Limb (tissue), 2 donors: ENCODE measurements at regions not wholly inside any gene's neighbourhood (a gene's known extent, or its start where the extent isn't known, plus 50 kb on each side); places are given as distances from the start of the nearest gene placed in this dataset.
"Not testable (repeated sequence)": the region's sequence is repeated elsewhere in the genome, so short reads cannot be mapped to it uniquely, and the experiment has no call there.

Experiments used
- DNase-seq, 2 donors: peaks; one replicate each; pipeline ENCODE4 v3.0.0-alpha.2; 2016; ENCODE audit errors: extremely low spot score in 2 of 2

DNA sequence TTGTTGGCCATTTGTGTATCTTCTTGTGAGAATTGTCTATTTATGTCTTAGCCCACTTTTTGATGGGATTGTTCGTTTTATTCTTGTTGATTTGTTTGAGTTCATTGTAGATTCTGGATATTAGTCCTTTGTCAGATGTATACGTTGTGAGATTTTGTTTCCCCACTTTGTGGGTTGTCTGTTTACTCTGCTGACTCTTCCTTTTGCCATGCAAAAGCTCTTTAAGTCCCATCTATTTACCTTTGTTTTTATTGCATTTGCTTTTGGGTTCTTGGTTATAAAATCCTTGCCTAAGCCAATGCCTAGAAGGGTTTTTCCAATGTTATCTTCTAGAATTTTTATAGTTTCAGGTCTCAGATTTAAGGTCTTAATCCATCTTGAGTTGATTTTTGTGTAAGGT lies 193.1 kb upstream of the STAC start:
- not testable (repeated sequence) for DNase-seq

GRCh38 chr3:36192901-36193300 lies 187.4 kb upstream of the STAC start:
- no peak for DNase-seq

DNA sequence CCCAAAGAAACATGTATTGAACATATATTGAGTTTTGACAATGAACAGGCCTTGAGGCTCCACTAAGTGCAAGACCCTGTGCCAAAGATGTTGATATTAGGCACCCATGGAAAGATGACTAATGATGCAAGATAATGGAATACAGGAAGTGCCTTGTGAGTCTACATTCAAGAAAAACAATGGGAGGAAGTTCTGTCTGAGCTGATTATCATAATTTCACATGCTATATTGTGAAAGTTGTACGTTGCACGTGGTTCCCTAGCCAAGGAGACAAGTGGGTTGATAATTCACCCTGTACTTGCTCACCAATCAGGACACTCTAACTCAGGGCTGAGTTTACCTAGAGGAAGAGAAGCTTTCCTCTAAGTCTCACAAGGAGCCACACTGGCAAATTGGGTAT lies 186.9 kb upstream of the STAC start:
- DNase-seq: no peak

DNA sequence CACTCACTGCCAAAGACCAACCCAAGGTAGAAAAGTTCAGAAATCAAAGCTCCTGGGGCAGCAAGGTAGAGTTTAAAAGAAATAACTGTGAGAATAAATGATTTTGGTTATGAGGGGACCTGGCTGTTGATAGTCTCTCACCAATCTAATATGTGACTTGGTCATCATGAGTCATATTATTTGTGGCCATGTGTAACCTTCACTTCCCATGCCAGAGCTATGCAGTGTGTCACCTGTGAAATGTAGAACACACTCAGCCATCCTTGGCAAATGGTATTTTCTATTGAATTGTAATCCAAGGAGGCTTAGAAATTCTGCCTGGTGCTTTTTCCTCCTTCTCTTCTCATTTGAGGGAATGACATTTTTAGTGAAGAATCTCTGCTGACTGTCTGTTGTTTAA lies 184.2 kb upstream of the STAC start:
- no peak for DNase-seq

DNA sequence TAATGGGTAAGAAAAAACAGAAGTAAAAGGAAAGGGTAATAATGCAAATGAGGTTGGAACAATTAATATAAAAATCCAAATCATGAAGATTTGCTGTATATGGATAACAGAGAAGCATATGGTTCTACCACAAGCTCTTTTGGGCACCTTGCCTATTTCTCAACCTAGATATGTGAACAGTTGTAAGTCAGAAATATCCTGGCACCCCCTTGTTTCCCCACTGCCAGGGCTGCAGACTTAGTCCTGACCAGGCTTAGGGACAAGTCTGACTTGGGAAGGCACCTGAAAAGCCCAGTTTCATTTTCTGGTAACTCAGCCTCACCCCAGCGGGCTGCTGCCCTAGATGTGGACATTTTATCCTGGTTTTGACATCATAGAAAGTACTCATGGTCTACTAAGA lies 183.2 kb upstream of the STAC start:
- DNase-seq: no peak

DNA sequence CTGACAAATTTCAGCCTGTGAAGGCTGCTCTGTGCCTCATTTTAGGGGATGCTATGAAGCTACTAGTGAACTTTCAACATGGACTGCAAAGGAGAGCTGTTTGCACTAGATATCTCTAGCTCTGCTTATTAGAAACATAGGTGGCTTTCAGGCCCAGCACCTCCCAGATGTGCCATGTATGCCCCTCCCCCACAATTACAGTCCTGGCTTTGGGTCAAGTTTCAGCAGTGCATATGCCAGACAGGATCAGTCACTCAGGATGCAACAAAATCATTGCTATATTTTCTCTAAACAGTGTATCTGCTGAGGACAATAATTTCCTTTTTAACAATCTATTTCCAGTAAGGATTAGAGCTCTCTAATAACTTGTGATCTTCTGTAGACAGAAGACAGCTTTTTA lies 178.8 kb upstream of the STAC start:
- no peak for DNase-seq

- DNase-seq: no peak
Measured at GRCh38 chr3:36206956-36207580, 173.2 kb upstream of the STAC start.

- DNase-seq: no peak
Measured at GRCh38 chr3:36210840-36211651, 169.3 kb upstream of the STAC start.

- no peak for DNase-seq
Measured at GRCh38 chr3:36211652-36211999, 168.7 kb upstream of the STAC start.

DNA sequence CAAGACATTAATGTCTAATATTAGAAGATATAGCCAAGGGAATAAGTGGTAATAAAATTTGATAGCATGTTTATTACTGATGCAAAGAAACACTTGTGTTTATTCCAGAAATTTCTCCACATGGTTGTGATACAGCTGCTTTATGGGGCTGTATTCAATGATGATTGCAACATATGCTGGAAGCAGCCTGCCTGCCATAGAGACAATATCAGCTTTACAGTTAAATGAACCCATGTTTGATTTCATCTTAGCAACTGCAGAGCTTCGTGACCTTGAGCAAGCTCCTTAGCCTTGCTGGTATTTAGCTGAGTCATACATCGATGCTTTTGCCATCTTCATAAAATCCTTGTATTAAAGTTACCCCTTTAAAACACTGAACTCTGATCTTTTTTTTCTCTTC lies 168.1 kb upstream of the STAC start:
- peak in 1 of 2 donors; percentile 39 for DNase-seq

DNA sequence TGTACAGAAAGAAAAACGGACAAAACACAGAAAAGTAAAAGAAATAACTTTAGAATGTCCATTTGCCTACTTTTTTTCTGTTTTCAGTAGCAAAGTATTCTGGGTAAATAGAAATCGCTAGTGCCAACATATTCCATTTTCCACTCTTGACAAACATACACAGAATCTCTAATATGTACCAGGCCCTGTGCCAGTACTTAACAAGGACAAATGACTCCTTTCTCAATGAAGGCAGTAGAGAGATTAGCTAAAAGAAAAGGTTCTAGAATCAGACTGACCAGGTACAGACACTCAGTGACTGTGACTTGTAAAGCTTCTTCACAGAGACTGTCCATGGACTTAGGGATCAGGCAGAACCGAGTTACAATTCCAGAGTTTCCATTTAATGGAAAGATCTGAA lies 165.8 kb upstream of the STAC start:
- no peak for DNase-seq

GRCh38 chr3:36215241-36215640 lies 165.1 kb upstream of the STAC start:
- no peak for DNase-seq

- no peak for DNase-seq
Measured at GRCh38 chr3:36219398-36219797, 160.9 kb upstream of the STAC start.

- no peak for DNase-seq
Measured at GRCh38 chr3:36220173-36220572, 160.1 kb upstream of the STAC start.

DNA sequence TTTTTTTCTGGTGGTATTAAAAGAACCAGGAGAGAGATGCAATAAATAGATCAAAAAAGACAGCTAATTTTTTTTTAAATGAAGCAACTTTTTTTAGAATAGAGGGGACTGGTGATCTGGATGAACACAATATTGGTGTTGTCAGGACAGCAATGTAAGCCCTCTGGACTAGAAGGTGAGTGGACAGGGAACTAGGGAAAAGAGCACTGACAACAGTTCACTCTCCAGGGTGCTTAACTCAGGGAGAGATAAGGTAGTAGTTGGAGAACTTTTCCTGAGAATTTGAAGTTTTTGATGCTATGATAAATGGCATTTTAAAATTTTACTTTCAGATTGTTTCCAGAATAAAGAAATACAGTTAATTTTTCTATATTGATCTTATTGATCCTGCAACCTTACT lies 158.3 kb upstream of the STAC start:
- DNase-seq: no peak

GRCh38 chr3:36227980-36228379 lies 152.3 kb upstream of the STAC start:
- DNase-seq: peak; percentile 42 to 62

DNA sequence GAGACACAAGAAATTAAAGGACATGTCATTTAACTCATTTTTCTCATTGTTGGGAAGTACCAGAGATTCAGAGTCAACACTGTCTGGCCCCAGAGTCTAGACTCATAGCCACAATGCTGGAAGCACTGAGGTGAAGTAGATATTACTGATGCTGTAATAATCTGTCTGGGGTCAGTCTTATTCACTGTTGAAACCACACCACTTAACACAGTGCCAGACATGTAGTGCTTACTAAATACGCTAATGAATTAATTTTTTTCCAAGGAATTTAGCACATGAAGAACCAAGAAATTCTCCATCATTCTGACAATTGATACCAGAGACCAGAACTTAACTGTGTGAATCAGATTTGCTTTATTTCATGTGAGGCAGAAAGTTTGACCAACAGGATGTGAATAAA lies 150.8 kb upstream of the STAC start:
- DNase-seq: no peak

GRCh38 chr3:36232797-36233489 lies 147.4 kb upstream of the STAC start:
- no peak for DNase-seq

GRCh38 chr3:36244728-36245127 lies 135.6 kb upstream of the STAC start:
- DNase-seq: no peak

- no peak for DNase-seq
Measured at GRCh38 chr3:36248374-36248773, 131.9 kb upstream of the STAC start.

GRCh38 chr3:36250191-36250590 lies 130.1 kb upstream of the STAC start:
- DNase-seq: no peak

- no peak for DNase-seq
Measured at GRCh38 chr3:36257158-36257852, 123.0 kb upstream of the STAC start.
